Ecto neural progenitor cell (in vitro differentiated cells): ENCODE measurements at regions not wholly inside any gene's neighbourhood (a gene's known extent, or its start where the extent isn't known, plus 50 kb on each side); places are given as distances from the start of the nearest gene placed in this dataset.
A peak's percentile ranks its signal among the peaks of the same experiment; 100 is the strongest.

ENCODE experiments used
- DNase-seq: peaks from one replicate; pipeline ENCODE4 v3.0.0-alpha.2; 2018; ENCODE audit warnings: low spot score

GRCh38 chr1:29706936-29707335 lies 470.6 kb downstream of the PTPRU start:
- peak; percentile 86 for DNase-seq

- DNase-seq, result no peak
Observed at GRCh38 chr1:29704430-29704829, 468.1 kb downstream of the PTPRU start.

DNA sequence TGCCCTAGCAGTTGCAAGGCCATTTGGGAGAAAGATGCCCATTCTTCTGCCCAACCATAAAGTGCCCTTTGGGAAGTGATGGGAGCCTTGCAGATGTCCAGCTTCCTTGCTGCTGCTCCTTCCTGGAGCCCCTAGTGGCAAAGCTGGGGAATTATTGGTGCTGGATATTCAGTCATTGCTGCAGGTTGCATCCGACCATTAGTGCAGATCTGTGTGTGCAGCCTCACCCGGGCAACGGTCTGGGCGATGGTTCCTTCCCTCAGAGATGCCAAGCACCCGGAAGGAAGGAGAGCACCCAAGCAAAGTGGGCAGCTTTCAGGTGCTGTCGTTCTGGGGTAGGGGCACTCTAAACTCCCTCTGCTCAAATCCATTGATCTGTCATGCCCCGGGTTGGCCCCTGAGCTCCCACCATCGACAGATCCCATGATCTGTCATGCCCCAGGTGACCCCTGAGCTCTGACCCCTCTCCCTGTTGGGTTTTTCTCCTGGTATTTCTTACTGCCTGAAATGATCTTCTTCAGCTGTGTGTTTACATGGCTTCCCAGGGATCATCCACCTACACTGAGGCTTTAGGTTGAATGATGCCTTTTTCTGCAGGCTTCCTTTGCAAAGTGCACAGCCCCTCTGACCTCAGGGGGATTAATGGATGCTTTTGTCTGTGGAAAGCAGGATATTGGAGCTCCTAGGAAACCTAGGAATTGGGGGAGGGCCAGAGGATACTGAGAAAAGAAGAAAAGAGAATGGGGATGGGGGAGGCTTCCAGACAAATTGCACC lies 467.5 kb downstream of the PTPRU start:
- peak; percentile 67 for DNase-seq

GRCh38 chr1:29700491-29700890 lies 464.2 kb downstream of the PTPRU start:
- DNase-seq, result no peak

GRCh38 chr1:29698626-29699025 lies 462.3 kb downstream of the PTPRU start:
- DNase-seq, result no peak

GRCh38 chr1:29698033-29698432 lies 461.7 kb downstream of the PTPRU start:
- DNase-seq, result peak; percentile 84

DNA sequence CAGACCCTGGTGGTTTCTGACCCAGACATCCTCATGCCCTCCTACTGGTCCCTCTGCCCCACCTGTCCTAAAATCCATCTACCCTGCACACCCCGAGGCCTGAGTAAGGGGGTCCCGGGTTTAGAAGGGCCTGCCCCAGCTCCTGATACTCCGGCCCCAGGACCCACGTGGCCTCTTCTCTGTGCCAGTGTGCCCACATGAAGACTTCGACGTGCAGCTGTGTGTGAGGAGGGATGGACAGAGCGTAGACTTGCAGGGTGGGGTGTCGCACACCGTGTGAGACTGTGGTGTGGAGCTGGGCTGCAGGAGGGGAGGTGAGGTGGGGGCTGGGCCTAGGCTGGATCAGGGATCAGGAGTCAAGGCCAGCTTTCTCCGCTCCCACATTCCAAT lies 461.1 kb downstream of the PTPRU start:
- no peak for DNase-seq

DNA sequence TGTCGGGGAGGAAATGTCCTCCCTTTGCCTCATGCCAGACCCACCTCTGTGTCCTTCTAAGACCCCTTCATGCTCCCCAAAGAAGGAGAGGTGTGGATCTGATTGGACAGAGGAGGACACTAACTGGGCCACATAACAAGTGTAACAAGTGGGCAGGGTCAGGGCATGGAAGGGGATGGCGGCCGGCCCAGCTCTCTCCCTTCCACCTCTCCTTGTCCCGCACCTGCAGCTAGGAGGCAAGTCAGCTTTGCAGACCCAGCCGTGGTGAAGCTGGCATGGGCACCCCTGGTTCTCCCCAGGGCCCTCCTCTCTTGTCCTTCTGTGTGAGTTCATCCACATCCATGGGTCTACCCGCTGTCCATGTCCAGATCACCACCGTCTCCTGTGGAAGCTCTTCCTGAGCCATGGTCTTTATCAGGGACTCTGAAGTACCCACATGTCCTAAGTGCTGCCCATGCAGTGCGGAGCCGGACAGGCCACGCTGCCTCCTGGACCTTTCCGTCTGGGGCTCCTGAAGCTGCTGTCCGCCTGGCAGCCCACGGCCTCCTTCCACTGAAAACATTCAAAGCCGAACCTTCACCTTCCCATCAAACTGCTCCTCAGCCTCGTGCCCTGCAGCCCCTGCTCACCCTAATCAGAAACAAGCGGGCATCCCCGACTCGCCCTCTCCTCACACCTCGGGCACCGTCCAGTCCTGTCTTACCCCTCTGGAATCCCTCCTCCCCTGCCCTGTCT lies 460.5 kb downstream of the PTPRU start:
- DNase-seq, result no peak

GRCh38 chr1:29695803-29696202 lies 459.5 kb downstream of the PTPRU start:
- no peak for DNase-seq

GRCh38 chr1:29695036-29695435 lies 458.7 kb downstream of the PTPRU start:
- DNase-seq, result no peak

DNA sequence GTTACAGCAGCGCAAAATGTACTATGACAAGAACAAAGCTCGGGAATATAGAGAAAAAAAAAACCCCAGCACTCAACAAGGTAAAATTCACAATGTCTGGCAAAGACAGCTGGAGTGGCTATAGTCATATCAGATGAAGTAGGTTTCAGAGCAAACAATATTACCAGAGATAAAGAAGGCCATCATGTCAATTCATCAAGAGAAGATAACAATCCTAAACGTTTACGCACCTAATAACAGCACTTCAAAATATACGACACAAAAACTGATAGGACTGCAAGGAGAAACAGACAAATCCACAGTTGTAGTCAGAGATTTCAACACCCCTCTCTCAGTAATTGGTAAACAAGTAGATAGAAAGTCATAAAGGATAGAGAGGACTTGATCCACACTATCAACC lies 455.2 kb downstream of the PTPRU start:
- DNase-seq, result no peak

DNA sequence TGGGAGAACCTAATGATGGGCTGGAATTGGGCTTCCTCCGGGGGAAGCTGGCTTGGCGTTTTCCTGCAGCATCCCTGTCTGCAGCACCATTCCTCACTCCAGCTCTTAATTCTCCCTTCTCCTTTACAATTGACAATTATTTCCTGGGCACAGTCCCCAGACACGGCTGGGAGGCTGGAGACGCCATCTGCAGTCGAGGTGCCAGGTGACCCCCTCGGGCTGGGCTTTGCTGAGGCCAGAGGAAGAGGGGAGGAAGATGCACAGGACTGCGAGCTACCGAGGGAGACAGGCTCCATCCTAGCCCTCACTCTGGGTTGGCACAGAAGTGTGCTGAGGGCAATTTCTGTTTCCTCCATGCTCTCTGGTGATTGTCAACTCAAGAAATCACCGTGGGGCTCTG lies 453.8 kb downstream of the PTPRU start:
- DNase-seq, result peak; percentile 29

- peak; percentile 43 for DNase-seq
Observed at GRCh38 chr1:29689372-29690030, 453.2 kb downstream of the PTPRU start.

GRCh38 chr1:29688471-29689365 lies 452.4 kb downstream of the PTPRU start:
- peak; percentile 42 for DNase-seq

- peak; percentile 28 for DNase-seq
Observed at GRCh38 chr1:29687601-29688244, 451.4 kb downstream of the PTPRU start.

DNA sequence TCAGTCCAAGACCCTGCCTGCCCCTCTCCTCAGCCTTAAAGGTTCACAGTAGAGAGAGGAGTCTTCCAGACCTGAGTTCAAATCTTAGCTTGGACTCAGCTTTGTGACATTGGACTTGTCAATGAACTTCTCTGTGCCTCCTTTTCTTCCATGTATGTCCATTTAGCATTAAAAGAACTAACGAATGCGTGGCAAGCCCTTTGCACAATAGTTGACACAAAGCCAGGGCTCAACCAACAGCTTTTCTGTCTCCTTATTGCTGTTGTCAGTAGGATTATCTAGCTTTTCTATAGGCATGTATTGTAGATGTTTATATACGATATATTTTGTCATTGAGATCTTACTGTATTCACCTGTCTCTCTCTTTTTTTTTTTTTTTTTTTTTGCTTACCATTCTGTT lies 450.8 kb downstream of the PTPRU start:
- DNase-seq, result no peak

DNA sequence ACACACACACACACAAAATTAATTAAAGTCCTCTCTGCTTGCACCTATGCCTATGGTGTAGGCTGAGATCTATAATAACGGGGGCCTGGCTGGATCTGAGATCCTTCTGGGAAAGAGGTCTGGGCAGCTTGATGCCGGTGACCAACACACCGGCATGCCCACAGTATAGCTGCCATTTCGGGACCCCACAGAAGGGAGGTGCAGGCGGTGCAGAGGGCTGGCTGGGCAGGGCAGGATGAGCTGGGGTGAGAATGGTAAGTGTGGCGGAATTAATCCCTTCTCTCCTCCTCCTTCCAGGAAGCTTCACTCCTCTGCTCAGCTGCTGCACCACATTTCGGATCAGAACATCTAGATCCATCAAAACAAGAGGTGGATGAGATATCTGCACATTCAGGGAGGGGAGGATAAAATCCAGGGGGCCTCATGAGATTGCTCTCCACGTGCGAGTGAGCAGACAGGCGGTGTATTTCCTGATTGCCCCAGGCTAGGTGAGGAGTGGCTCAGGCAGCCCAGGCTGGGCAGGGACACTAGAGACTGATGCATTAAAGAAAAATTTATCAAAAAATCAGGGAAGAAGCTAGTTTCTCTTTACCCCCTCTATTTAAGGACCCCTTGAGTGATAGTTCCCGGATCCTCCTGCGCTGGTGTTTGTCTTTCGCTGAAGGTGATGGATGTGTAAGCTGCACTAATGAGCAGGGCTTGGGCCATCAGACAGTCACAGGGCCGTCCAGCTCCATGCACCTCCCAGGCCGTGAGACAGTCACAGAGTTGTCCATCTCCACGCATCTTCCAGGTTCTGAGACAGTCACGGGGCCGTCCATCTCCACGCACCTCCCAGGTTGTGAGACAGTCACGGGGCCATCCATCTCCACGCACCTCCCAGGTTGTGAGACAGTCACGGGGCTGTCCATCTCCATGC lies 449.9 kb downstream of the PTPRU start:
- peak; percentile 41 for DNase-seq

GRCh38 chr1:29685387-29685786 lies 449.1 kb downstream of the PTPRU start:
- DNase-seq, result no peak

DNA sequence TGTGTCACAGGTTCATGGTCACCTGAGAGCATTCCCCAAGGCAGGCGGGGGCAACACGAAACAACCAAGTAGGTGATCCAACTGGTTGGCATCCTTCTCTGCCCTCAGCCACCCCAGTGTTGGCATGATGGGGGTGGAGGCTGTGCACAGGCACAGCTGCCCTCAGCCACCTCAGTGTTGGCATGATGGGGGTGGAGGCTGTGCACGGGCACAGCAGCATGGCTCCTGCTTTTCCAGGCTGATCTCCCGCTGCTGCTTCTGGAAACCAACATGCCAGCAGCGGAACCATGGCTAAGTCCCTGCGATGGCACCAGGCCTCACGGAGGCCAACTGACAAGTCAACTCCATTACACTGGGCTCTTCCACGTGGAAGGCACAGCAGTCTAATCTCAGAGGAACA lies 447.8 kb downstream of the PTPRU start:
- DNase-seq, result peak; percentile 34

DNA sequence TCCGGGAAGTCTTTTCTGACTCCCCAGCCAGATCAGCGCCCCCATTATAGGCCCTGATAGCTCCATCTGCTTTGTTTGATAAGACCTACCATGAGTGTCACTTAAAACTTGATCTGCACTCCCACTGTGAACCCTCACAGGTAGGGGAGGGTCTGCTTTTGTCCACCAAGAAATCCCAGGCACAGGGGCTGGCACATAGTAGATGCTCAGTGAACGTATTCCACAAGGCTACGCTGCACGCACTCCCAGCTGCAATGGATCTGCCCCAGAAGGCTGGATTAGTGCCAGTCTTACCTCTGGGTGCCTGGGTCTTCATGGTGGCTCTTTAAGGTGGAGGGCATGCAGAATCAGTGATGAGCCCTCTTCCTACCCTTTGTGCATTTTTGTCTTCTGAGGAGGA lies 447.1 kb downstream of the PTPRU start:
- no peak for DNase-seq
